ENCODE measurements at regions not wholly inside any gene's neighbourhood (a gene's known extent, or its start where the extent isn't known, plus 50 kb on each side); places are given as distances from the start of the nearest gene placed in this dataset.

- no peak overlapping the region for H3K27ac ChIP-seq
- no peaks in the 10 kb centered on the region for H3K36me3 ChIP-seq
- no peaks in the 10 kb centered on the region for H3K4me1 ChIP-seq
- H3K27me3 ChIP-seq: no peaks in the 10 kb centered on the region
- DNase-seq (ENCODE audit: low spot score in 2 of 2): no peak
- TF ChIP-seq POLR2AphosphoS5 (IDR thresholded peaks at IDR 0.05) (no peak), POLR2A (IDR thresholded peaks at IDR 0.05) (no peak)
- TF ChIP-seq, protein P1, sequence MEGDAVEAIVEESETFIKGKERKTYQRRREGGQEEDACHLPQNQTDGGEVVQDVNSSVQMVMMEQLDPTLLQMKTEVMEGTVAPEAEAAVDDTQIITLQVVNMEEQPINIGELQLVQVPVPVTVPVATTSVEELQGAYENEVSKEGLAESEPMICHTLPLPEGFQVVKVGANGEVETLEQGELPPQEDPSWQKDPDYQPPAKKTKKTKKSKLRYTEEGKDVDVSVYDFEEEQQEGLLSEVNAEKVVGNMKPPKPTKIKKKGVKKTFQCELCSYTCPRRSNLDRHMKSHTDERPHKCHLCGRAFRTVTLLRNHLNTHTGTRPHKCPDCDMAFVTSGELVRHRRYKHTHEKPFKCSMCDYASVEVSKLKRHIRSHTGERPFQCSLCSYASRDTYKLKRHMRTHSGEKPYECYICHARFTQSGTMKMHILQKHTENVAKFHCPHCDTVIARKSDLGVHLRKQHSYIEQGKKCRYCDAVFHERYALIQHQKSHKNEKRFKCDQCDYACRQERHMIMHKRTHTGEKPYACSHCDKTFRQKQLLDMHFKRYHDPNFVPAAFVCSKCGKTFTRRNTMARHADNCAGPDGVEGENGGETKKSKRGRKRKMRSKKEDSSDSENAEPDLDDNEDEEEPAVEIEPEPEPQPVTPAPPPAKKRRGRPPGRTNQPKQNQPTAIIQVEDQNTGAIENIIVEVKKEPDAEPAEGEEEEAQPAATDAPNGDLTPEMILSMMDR (IDR thresholded peaks at IDR 0.05): no peak
- no peaks in the 10 kb centered on the region for H3K9me3 ChIP-seq
- intact Hi-C loops (cut with DNase I; ENCODE audit: low total_unique reads): no loop called here
- H3K4me3 ChIP-seq: no peak overlapping the region
These were observed 97.5 kb upstream of the STX18 start for GRCh38 chr4:4639370-4639769.

- H3K27me3 ChIP-seq: no peaks in the 10 kb centered on the region
- no peaks in the 10 kb centered on the region for H3K4me1 ChIP-seq
- H3K36me3 ChIP-seq: no peaks in the 10 kb centered on the region
- no peaks in the 10 kb centered on the region for H3K9me3 ChIP-seq
- intact Hi-C loops (cut with DNase I; ENCODE audit: low total_unique reads): no loop called here
- DNase-seq (ENCODE audit: low spot score in 2 of 2): no peak
- no peak for TF ChIP-seq POLR2A (IDR thresholded peaks at IDR 0.05)
- TF ChIP-seq, protein P1 (IDR thresholded peaks at IDR 0.05): no peak
- TF ChIP-seq POLR2AphosphoS5 (IDR thresholded peaks at IDR 0.05): no peak
- no peak overlapping the region for H3K27ac ChIP-seq
- H3K4me3 ChIP-seq: no peak overlapping the region
These were observed 95.9 kb upstream of the STX18 start for GRCh38 chr4:4637710-4638109.

DNA sequence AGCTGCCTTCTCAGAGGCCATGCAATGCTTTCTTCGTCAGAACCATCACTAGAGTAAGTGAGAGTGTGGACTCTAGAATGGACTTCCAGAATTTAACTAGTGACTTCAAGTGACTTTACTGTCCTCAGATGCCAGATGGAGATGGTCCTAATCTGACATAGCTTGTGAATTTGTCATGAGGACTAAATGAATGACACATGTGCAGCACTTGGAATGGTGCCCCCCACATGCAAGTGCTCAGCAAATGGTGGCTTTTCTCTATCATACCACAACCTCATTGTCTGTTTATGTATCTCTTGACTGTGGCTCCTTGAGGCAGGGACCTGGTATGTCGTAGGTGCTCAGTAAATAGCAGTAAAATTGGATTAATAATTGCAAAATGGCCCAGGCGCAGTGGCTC lies 91.6 kb upstream of the STX18 start:
- H3K36me3 ChIP-seq: no peaks in the 10 kb centered on the region
- H3K9me3 ChIP-seq: no peaks in the 10 kb centered on the region
- TF ChIP-seq, protein P1 (IDR thresholded peaks at IDR 0.05): no peak
- TF ChIP-seq POLR2A (IDR thresholded peaks at IDR 0.05) (no peak), POLR2AphosphoS5 (IDR thresholded peaks at IDR 0.05) (no peak)
- H3K4me3 ChIP-seq: no peak overlapping the region
- no peak overlapping the region for H3K27ac ChIP-seq
- no peaks in the 10 kb centered on the region for H3K4me1 ChIP-seq
- intact Hi-C loops (cut with DNase I; ENCODE audit: low total_unique reads): no loop called here
- no peak for DNase-seq (ENCODE audit: low spot score in 2 of 2)
- H3K27me3 ChIP-seq: no peaks in the 10 kb centered on the region

DNA sequence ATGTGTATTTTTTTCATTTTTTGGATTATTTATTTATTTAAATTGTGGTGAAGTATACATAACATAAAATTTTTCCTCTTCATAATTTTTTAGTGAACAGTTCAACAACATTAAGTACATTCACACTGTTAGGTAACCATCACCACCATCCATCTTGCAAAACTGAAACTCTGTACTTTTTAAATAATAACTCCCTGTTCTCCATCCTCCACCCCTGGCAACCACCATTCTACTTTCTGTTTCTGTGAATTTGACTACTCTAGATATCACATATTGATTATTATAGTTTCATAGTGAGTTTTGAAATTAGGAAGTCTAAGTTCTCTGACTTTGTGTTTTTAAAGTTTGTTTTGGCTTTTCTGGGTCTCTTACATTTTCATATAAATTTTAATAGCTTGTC lies 89.3 kb upstream of the STX18 start:
- intact Hi-C loops (cut with DNase I; ENCODE audit: low total_unique reads): no loop called here
- DNase-seq (ENCODE audit: low spot score in 2 of 2): no peak
- H3K9me3 ChIP-seq: no peaks in the 10 kb centered on the region
- H3K27me3 ChIP-seq: no peaks in the 10 kb centered on the region
- TF ChIP-seq POLR2A (IDR thresholded peaks at IDR 0.05): no peak
- TF ChIP-seq, protein P1 (IDR thresholded peaks at IDR 0.05): no peak
- no peak for TF ChIP-seq POLR2AphosphoS5 (IDR thresholded peaks at IDR 0.05)
- no peaks in the 10 kb centered on the region for H3K4me1 ChIP-seq
- no peak overlapping the region for H3K27ac ChIP-seq
- no peak overlapping the region for H3K4me3 ChIP-seq
- H3K36me3 ChIP-seq: no peaks in the 10 kb centered on the region

DNA sequence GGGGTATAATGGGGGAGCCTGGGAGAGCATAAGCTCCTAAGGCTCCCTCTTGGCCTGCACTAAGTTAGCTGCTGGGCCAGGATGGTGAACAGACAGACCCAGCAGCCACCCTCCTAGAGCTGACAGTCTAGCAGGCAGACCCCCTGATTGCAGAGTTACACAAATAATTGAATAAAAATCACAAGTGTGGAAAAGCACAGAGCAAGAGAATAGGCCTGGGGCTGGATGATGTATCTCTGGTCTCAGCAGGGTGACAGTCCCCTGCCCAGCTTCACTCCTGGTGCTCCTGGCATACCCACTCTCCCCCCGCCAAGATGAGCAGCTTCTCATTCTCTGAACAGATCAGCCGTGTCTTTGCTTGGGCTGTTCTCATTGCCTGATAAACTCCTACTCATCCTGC lies 86.1 kb upstream of the STX18 start:
- Histone ChIP-seq H3K9me3 (no peaks in the 10 kb centered on the region), H3K27ac (no peak overlapping the region), H3K36me3 (no peaks in the 10 kb centered on the region), H3K27me3 (no peaks in the 10 kb centered on the region), H3K4me1 (no peaks in the 10 kb centered on the region), H3K4me3 (no peak overlapping the region)
- no peak for TF ChIP-seq POLR2AphosphoS5 (IDR thresholded peaks at IDR 0.05)
- no peak for TF ChIP-seq POLR2A (IDR thresholded peaks at IDR 0.05)
- TF ChIP-seq, protein P1 (IDR thresholded peaks at IDR 0.05): no peak
- intact Hi-C loops (cut with DNase I; ENCODE audit: low total_unique reads): no loop called here
- no peak for DNase-seq (ENCODE audit: low spot score in 2 of 2)
